GM12878 (cell line): ENCODE measurements at regions not wholly inside any gene's neighbourhood (a gene's known extent, or its start where the extent isn't known, plus 50 kb on each side); places are given as distances from the start of the nearest gene placed in this dataset.

Experiments
- ATAC-seq: fragments of 200-7000 bp; cut with Tn5 transposase; 3 replicates; pipeline ENCODE4 v1.9.1; 2020; ENCODE audit warnings: mild to moderate bottlenecking, moderate library complexity
- BruUV-seq: library from RNA; stranded (reverse); fragments of 400-500 nt; replicated peaks from 2 replicates; lab custom pipeline; 2021; lab: Mats Ljungman, UMichigan
- CTCF ChIA-PET: fragments of 300-600 bp; sonication (Branson Sonifier 250); formaldehyde crosslinking; extraction: SDS; loops from one replicate; lab custom pipeline; 2021; ENCODE audit warnings: inconsistent platforms; lab: Yijun Ruan, JAX
- POLR2A ChIA-PET: fragments of 350-600 bp; formaldehyde crosslinking; extraction: SDS; loops from one replicate; lab custom pipeline; 2021; ENCODE audit warnings: inconsistent platforms; lab: Charles Lee
- RAD21 ChIA-PET: fragments of 300-600 bp; sonication (Branson Sonifier 250); formaldehyde crosslinking; loops from one replicate; lab custom pipeline; 2023; ENCODE audit warnings: antibody characterized with exemption; ENCODE audit not compliant: unreplicated experiment; lab: Charles Lee
- SMC1A ChIA-PET: fragments of 300-600 bp; sonication (Branson Sonifier 250); formaldehyde crosslinking; loops from one replicate; lab custom pipeline; 2023; ENCODE audit not compliant: unreplicated experiment, uncharacterized antibody; lab: Charles Lee
- DNase-seq: peaks from one replicate; pipeline ENCODE4 v3.0.0-alpha.2; 2011; ENCODE audit warnings: low read depth, low spot score
- FAIRE-seq: peaks from 3 replicates; lab custom pipeline; 2011; peaks lifted over from hg19 to GRCh38; lab: Jason Lieb, UNC
- H2AFZ ChIP-seq: 2 replicates; pipeline ENCODE4 v1.6.0; 2011; ENCODE audit warnings: low read depth, low read length, control low read depth; ENCODE audit not compliant: control insufficient read depth
- H3K27ac ChIP-seq: 2 replicates; pipeline ENCODE4 v1.5.1; 2011; ENCODE audit warnings: control low read depth; ENCODE audit not compliant: control insufficient read depth, insufficient read depth
- H3K27me3 ChIP-seq, 2 experiments: replicated peaks in 1 of 2; 2 replicates each; pipeline versions ENCODE4 v1.6.0 to v1.6.1; 2011; ENCODE audit warnings: low read length in 1 of 2; ENCODE audit not compliant: control insufficient read depth in 2 of 2, insufficient read depth in 2 of 2
- H3K36me3 ChIP-seq, 2 experiments: 2 replicates each; pipeline ENCODE4 v1.5.1; 2011; ENCODE audit warnings: low read length in 1 of 2; ENCODE audit not compliant: control insufficient read depth in 2 of 2, insufficient read depth in 2 of 2
- H3K4me1 ChIP-seq: 2 replicates; pipeline ENCODE4 v1.6.1; 2011; ENCODE audit warnings: mild to moderate bottlenecking, low read length, moderate library complexity, mixed read lengths; ENCODE audit not compliant: control insufficient read depth, insufficient read depth
- H3K4me2 ChIP-seq: 2 replicates; pipeline ENCODE4 v1.6.0; 2011; ENCODE audit warnings: control low read depth; ENCODE audit not compliant: control insufficient read depth, insufficient read depth
- H3K4me3 ChIP-seq: fragments of 200-600 bp; sonication (generic); 2 replicates; pipeline ENCODE4 v1.5.1; 2016
- H3K79me2 ChIP-seq: 2 replicates; pipeline ENCODE4 v1.6.0; 2011; ENCODE audit warnings: low read length; ENCODE audit not compliant: control insufficient read depth, insufficient read depth
- H3K9ac ChIP-seq: 2 replicates; pipeline ENCODE4 v1.8.0; 2011; ENCODE audit warnings: low read length, control low read depth, mixed read lengths; ENCODE audit not compliant: control insufficient read depth, insufficient read depth
- H3K9me3 ChIP-seq: replicated peaks from 3 replicates; pipeline ENCODE4 v1.5.1; 2011; ENCODE audit warnings: mild to moderate bottlenecking, low read length; ENCODE audit not compliant: control insufficient read depth, insufficient read depth
- H4K20me1 ChIP-seq: 2 replicates; pipeline ENCODE4 v1.6.0; 2011; ENCODE audit not compliant: control insufficient read depth, insufficient read depth
- ASH2L ChIP-seq: fragments of 300-600, 200-600 bp; sonication (generic); IDR thresholded peaks from 2 replicates; pipeline ENCODE4 v1.6.1; 2017; ENCODE audit warnings: low read depth, mild to moderate bottlenecking, borderline replicate concordance
- BHLHE40 ChIP-seq, 2 experiments: fragments of 450-650 bp in 1 of 2; IDR thresholded peaks; 2 replicates each; pipeline ENCODE4 v1.6.1; 2011 to 2017; ENCODE audit warnings: low read depth in 2 of 2, borderline replicate concordance in 1 of 2, improper control_type of control experiment in 1 of 2, low read length in 1 of 2, mild to moderate bottlenecking in 1 of 2
- EP300 ChIP-seq, 2 experiments: fragments of 150-350 bp in 1 of 2; IDR thresholded peaks; 2 replicates each; pipeline ENCODE4 v1.6.1; 2011 to 2012; ENCODE audit warnings: low read depth in 2 of 2, low read length in 2 of 2, borderline replicate concordance in 1 of 2, improper control_type of control experiment in 1 of 2, inconsistent platforms in 1 of 2; ENCODE audit not compliant: control insufficient read depth in 1 of 2
- GABPA ChIP-seq: IDR thresholded peaks from 2 replicates; pipeline ENCODE4 v1.6.1; 2014; ENCODE audit warnings: antibody characterized with exemption, low read depth, mild to moderate bottlenecking, inconsistent platforms
- IRF5 ChIP-seq: fragments of 450-650 bp; IDR thresholded peaks from 2 replicates; pipeline ENCODE4 v1.6.1; 2017; ENCODE audit warnings: borderline replicate concordance
- JUND ChIP-seq: IDR thresholded peaks from 2 replicates; pipeline ENCODE4 v1.6.1; 2012; ENCODE audit warnings: low read depth, mild to moderate bottlenecking, low read length, improper control_type of control experiment, moderate library complexity
- MEF2A ChIP-seq: IDR thresholded peaks from 2 replicates; pipeline ENCODE4 v1.6.1; 2011; ENCODE audit warnings: low read depth, mild to moderate bottlenecking, low read length, moderate library complexity; ENCODE audit not compliant: insufficient read depth
- NRF1 ChIP-seq: conservative IDR thresholded peaks from 2 replicates; pipeline ENCODE4 v1.6.1; 2011; ENCODE audit warnings: mild to moderate bottlenecking, low read depth, low read length, improper control_type of control experiment
- POU2F2 ChIP-seq: IDR thresholded peaks from 3 replicates; pipeline ENCODE4 v1.6.1; 2011; ENCODE audit warnings: low read depth, mild to moderate bottlenecking, low read length, borderline replicate concordance
- RAD51 ChIP-seq: fragments of 450-650 bp; IDR thresholded peaks from 2 replicates; pipeline ENCODE4 v1.6.1; 2016; ENCODE audit warnings: moderate library complexity, mild to moderate bottlenecking, inconsistent platforms
- RELA ChIP-seq: fragments of 450-650 bp; IDR thresholded peaks from 2 replicates; pipeline ENCODE4 v1.8.0; 2014; ENCODE audit warnings: borderline replicate concordance; ENCODE audit not compliant: partially characterized antibody
- TCF3 ChIP-seq: IDR thresholded peaks from 2 replicates; pipeline ENCODE4 v1.6.1; 2012; ENCODE audit warnings: low read depth, mild to moderate bottlenecking, low read length, borderline replicate concordance; ENCODE audit not compliant: insufficient read depth
- TCF7 ChIP-seq: IDR thresholded peaks from 2 replicates; pipeline ENCODE4 v1.6.1; 2014; ENCODE audit warnings: antibody characterized with exemption, borderline replicate concordance
- ZNF384 ChIP-seq: IDR thresholded peaks from 2 replicates; pipeline ENCODE4 v1.6.1; 2012; ENCODE audit warnings: low read depth, mild to moderate bottlenecking, low read length, improper control_type of control experiment, borderline replicate concordance
- ZNF622 ChIP-seq: fragments of 450-650 bp; IDR thresholded peaks from 2 replicates; pipeline ENCODE4 v1.6.1; 2017; ENCODE audit warnings: mild to moderate bottlenecking, inconsistent platforms
- ZSCAN29 ChIP-seq: fragments of 450-650 bp; IDR thresholded peaks from 2 replicates; pipeline ENCODE4 v1.6.1; 2017; ENCODE audit warnings: mild to moderate bottlenecking, moderate library complexity
- WGBS: methylation state at CpG from one replicate; pipeline ENCODE4 v1.1.6; 2016; ENCODE audit warnings: low lambda C conversion rate; ENCODE audit not compliant: insufficient replicate concordance, insufficient coverage; ENCODE audit errors: missing lambda C conversion rate; 5-methylcytosine and 5-hydroxymethylcytosine counted together
- in situ Hi-C: fragments of 300-500 bp; cut with MboI; formaldehyde crosslinking; loops from 9 replicates; pipeline ENCODE4 v1.14.3; 2018; ENCODE audit warnings: mixed read lengths
- intact Hi-C: fragments of 100-400 bp; cut with micrococcal nuclease; formaldehyde crosslinking; loops from one replicate; pipeline ENCODE4 v1.14.2; 2022; ENCODE audit not compliant: unreplicated experiment

GRCh38 chr10:130741901-130742855 lies 569.3 kb downstream of the TCERG1L start:
- H3K27ac ChIP-seq = no peak overlapping the region

More at GRCh38 chr10:130741901-130742855, 569.3 kb downstream of the TCERG1L start:
- intact Hi-C loops = no loop called here
- ChIA-PET POLR2A (no interaction called here), CTCF (no interaction called here), RAD21 (no interaction called here)
- Histone ChIP-seq H4K20me1 (no peaks in the 10 kb centered on the region), H3K4me1 (no peaks in the 10 kb centered on the region), H3K4me2 (no peak overlapping the region), H3K4me3 (no peak overlapping the region), H3K27me3 (no peaks in the 10 kb centered on the region)
- FAIRE-seq (no peak), ATAC-seq (no peak)
- BruUV-seq = no TSS peak
- no peak for TF ChIP-seq TCF7
- no peak for TF ChIP-seq NRF1
- TF ChIP-seq IRF5 = no peak
- no peak for TF ChIP-seq GABPA
- no peak for TF ChIP-seq ZSCAN29
- no peak for TF ChIP-seq TCF3
- no peak for TF ChIP-seq RAD51
- TF ChIP-seq JUND = no peak
- no peak for TF ChIP-seq POU2F2
- TF ChIP-seq MEF2A = no peak
- no peak for TF ChIP-seq ZNF622
- no peak for TF ChIP-seq BHLHE40 (IDR thresholded peaks at IDR 0.05; ENCODE audit: borderline replicate concordance in 1 of 2, low read depth in 2 of 2, low read length in 1 of 2)
- TF ChIP-seq ASH2L = no peak
- TF ChIP-seq EP300 (IDR thresholded peaks at IDR 0.05; ENCODE audit: borderline replicate concordance in 1 of 2, control insufficient read depth in 1 of 2, low read depth in 2 of 2, low read length in 2 of 2) = no peak
- TF ChIP-seq ZNF384 = no peak
- no peak for TF ChIP-seq RELA
- TF ChIP-seq, all 136 proteins: peak for 0
- H3K9ac ChIP-seq = no peak overlapping the region
- H3K79me2 ChIP-seq = no peaks in the 10 kb centered on the region
- no peaks in the 10 kb centered on the region for H3K9me3 ChIP-seq
- no peak overlapping the region for H2AFZ ChIP-seq
- in situ Hi-C loops = no loop called here
- 43% methylated on average over 23 of the region's 23 CpGs for WGBS
- SMC1A ChIA-PET = no interaction called here
- no peaks in the 10 kb centered on the region for H3K36me3 ChIP-seq
- no peak for DNase-seq
